HG03442 (cell line): ENCODE measurements at regions not wholly inside any gene's neighbourhood (a gene's known extent, or its start where the extent isn't known, plus 50 kb on each side); places are given as distances from the start of the nearest gene placed in this dataset.

Source experiments
- ATAC-seq: cut with Tn5 transposase; IDR thresholded peaks from one replicate; pipeline ENCODE4 v1.9.1; 2021; ENCODE audit warnings: mild to moderate bottlenecking, moderate library complexity; ENCODE audit not compliant: unreplicated experiment

DNA sequence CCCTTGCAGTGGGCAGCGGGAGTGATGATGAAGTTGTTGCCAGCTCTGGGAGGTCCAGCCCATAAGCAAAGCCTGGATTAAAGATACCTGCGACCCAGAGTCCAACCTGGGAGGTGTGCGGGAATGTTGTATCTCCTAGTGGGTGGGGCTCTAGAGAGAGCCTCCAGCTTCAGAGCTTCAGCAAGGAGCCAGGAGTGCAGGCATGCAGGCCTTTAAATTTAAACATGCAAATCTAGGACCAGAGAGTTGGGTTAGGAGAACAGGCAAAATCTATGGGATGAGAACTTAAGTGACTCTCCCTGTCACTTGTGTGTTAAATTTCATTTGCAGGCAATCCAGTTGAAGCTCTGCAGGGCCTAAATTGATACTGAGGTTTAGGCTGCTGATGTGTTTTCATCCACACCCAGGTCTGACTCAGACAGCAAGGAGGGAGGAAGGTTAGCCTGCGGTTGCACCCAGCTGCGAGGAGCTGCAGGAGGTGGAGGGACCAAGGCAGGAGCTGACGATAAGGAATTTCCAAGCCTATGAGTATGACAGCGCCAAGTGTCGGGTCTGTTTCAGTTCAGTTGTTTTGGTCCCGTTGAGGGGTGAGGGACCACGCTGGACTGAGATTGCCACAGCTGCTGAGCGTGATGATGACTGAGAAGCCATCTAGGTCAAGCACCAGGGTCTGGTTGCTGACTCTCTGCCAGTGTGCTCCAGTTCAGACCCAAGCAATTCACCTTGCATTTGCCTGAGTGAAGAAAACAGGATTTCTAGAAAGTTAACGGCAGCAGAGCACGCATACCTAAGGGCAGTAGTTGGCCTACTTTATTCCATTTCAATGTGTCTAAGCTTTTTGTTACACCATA is 243.0 kb downstream of the ICE1 start:
- no peak for ATAC-seq

DNA sequence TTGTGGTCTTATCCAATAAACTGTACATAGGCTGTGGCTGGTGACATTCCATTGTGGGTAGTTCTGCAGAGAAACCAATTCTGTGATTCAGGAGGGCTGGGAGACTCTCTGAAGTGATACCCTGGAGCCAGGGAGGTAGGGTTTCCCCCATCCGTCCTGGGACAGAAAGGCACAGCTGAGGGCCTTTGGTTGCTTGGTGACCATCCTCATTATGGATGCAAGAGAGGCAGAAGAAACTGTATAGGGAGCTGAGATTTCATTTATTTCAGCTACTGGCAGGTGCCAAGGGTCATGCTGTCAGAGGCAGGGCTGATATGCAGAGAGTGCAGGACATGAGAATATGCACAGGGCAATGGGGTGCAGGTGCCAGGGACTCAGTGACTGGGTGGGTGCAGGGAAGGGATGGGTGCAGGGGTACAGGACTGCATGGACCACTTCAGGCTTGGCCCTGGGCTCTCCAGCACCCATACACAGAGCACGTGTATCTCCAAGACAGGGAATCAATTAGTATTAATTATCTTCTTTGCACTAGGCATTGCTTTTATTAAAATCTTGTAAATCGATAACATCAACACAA is 236.5 kb downstream of the ICE1 start:
- no peak for ATAC-seq

GRCh38 chr5:5658226-5658625 is 235.7 kb downstream of the ICE1 start:
- ATAC-seq = no peak

DNA sequence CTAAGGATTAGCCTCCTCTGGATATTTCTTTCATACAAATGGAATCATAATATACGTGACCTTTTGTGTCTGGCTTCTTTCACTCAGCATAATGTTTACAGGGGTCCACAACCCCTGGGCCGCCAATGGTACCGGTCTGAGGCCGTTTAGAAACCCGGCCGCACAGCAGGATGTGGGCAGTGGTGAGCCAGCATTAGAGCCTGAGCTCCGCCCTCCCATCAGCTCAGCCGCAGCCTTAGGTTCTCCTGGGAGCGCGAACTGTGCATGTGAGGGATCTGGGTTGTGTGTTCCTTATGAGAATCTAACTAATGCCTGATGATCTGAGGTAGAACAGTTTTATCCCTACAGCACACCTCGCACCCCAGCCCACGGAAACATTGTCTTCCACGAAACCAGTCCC is 229.7 kb downstream of the ICE1 start:
- no peak for ATAC-seq

DNA sequence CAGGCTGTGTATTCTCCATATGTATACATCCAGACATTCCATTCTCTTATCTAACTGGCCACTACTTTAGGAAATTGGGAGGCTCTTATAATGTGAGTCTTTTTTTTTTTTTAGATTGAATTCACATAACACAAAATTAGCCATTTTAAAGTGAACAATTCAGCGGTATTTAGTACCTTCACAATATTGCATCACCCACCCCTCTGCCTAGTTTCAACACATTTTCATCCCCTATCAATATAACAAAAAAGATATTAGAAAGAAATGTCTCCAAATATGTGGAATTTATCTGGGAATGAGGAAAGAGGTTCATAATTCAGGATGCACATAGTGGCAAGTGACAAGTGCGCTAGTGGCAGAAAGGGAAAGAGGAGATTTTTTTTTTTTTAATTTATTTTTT is 228.5 kb downstream of the ICE1 start:
- no peak for ATAC-seq

DNA sequence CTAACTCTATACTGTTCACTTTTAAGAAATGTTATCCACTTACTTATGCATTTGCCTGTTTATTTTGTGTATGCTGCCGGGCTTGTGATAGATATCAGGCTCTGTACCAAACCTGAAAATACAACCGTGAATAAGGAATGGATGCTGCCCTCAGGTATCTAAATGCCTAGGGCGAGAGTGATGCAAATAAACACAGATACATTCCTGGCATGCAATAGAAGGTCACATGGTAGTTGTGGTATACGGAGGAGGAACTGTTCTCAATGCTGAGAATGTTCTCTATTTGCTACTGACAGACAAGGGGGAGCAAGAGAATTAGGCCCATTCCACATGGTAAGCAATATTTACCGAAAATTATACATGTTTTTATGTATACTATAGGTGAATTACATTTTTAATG is 227.8 kb downstream of the ICE1 start:
- ATAC-seq = no peak

- no peak for ATAC-seq
Observed at GRCh38 chr5:5649641-5650040, 227.2 kb downstream of the ICE1 start.

DNA sequence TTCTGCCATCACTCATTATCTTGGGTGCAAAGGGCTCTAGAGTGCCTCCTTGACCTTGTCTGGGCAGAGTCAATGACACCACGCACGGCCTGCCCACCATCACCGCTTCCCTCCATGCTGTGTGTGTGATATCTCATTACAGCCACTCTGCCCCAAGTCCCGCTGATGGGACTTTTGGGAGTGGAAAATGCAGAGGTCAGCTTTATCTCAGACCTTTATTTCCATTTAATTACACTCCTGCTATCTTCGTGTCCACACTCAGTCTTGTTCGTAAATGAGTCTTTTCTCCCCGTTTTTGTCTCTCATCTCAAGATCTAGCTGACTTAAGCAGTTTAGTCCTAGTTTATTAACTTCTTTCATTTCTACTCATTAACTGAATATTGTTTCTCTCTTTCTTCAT is 226.2 kb downstream of the ICE1 start:
- ATAC-seq = no peak

DNA sequence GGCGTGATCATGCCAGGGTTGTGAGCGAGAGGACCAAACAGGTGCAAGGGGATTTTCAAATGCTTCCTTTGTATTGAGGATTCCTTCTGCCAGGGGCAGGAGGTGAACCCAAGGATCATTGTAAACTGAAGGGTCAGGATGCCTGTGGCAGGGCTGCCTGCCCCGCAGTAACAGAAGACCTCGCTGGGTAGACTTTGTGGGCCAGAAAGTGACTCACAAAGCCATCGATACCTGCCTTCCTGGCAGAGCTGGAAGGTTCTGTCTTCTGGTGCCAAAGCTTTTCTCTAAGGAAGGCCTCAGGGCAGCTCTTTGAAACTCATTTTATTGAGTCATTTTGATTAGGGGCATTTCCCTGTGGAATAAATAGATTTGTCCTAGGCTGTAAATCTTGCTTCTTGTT is 223.4 kb downstream of the ICE1 start:
- no peak for ATAC-seq

DNA sequence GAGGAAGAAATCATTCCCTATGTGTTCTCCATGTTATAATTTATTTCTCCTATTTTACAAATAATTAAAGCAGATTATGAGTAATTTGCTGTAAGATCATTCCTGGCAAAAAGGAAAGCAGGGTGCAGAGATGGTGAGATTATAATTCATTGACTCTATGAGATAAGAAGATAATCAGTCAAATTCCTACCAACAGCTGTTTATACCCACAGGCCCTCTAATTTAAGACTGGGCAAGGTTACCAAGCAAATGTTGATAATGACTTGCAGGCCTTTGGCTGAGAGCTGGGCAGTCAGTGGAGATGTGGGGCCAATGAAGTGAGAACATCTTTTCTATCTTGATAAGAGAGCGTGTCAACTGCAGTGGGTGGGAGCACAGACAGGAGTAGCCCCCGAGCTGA is 222.7 kb downstream of the ICE1 start:
- ATAC-seq = no peak

DNA sequence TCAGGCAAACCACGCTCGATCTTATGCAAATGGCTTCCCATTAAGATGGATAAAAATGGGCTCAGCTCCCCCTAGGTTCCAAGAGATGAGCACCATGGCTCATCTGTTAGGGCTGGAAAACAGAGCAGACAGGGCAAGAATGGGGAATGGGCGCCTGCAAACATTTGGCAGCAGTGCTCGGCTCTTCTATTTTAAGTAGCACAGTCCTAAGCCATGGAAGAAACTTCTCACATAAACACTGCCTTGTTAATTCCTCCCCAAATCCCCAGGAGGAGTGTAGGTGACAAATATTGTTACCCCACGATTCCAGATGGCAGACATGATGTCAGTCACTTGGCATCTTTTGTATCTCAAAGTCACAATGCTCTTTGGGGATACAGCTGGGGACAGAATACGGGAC is 221.8 kb downstream of the ICE1 start:
- no peak for ATAC-seq

DNA sequence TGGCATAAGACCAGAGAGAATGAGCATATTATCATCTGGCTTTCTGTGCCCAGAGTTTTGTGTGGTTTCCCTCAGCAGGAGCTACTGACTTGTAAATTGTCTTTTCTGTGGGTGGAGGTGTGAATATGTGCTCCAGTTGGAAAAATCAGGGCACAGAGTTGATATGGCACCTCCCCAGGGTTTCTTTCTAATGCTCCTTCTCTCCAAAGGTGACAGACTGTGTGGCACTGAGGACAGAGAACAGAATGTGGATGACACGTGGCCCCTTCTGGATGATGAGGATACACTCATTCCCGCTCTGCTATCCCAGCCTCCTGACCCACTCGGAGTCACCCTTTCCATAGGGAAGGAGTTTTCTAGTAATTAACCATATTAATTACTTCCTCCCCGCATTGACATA is 221.0 kb downstream of the ICE1 start:
- no peak for ATAC-seq

DNA sequence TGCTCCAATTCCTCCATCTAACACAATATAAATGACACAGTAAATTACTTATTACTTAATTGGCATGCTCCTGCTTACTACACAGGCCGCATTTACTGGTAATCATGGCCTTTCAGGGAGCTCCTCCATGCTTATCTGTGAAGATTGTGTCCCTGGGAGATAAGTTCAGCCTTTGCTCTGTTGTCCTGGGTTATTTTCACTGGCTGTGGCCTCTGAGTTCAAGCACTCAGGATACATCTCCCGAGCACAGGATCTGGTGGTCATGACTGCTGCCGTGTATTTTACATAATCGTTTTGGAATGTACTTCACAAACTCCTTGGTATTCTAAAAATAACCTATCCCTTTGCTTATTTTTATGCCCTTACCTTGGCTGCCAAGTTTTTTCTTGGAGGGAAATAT is 215.7 kb downstream of the ICE1 start:
- ATAC-seq = no peak

DNA sequence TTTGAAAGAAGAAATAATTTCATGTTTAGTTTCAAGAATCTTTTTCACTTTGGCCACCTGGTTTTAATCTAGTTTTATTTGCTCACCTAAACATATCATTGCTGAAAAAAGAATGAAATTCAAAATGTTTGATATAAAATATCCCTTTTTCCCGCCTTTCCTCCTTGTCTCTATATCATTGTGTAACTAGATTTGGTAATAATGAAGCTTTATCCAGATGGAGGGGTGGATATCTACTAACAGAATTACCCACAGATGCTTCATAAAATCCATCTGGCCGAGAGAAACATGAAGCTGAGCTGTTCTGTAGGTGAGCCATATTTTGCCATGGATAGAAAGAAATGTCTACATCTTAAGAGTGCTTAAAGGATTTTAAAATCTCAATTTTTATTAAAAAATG is 214.7 kb downstream of the ICE1 start:
- ATAC-seq = no peak

DNA sequence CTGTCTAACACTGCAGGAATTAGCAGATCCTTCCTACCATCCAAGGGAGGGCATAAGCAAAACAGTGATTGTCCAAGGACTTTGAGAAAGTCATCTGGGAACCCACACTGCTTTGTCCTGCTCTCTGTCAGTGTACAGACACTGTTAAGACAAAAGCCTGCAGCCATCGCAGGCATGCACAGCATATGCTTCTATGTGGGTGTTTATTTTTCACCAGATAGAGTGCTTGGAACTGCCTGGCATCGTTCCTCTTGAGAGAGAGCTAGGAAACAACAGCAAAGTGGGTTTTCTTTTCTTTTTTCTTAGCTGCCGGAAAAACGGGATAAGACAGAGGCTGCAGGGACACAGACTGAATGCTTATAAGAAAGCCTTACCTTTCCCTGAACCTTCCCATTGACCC is 212.3 kb downstream of the ICE1 start:
- ATAC-seq = no peak

DNA sequence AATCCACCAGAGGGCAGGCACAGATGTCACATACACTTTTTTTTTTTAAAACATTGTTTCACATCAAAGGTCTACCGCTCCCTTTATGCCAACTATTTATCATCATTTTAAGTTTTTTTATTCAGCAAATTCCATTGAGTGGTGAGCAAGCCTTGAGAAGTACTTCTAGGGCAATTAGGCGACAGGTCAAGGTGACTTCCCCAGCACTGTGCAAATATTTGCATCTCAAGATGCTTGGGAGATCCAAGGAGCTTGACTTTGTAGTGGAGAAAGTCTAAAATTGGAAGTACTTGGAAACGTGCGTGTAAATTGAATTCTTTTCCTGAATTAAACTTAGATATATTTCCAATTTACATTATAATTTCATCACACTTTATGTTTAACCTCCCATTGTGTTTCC is 211.1 kb downstream of the ICE1 start:
- ATAC-seq = no peak

GRCh38 chr5:5632678-5633077 is 210.2 kb downstream of the ICE1 start:
- no peak for ATAC-seq

- ATAC-seq = no peak
Observed at GRCh38 chr5:5629607-5629978, 207.1 kb downstream of the ICE1 start.

GRCh38 chr5:5628866-5629606 is 206.6 kb downstream of the ICE1 start:
- ATAC-seq = no peak

GRCh38 chr5:5626412-5626811 is 203.9 kb downstream of the ICE1 start:
- ATAC-seq = no peak

GRCh38 chr5:5625491-5625890 is 203.0 kb downstream of the ICE1 start:
- no peak for ATAC-seq

DNA sequence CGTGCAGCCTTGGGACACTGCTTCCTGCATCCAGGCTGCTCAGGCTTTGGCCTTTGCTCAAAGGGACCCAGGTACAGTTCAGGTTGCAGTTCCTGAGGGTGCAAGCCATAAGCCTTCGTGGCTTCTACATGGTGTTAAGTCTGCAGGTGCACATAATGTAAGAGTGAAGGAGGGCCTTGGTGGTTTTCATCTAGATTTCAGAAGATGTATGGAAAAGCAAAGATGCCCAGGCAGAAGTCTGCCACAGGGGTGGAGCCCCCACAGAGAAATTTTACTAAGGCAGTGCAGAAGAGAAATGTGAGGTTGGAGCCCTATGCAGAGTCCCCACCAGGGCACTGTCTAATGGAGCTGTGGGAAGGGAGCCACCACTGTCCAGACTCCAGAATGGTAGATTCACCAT is 200.9 kb downstream of the ICE1 start:
- no peak for ATAC-seq
